ENCODE measurements at regions not wholly inside any gene's neighbourhood (a gene's known extent, or its start where the extent isn't known, plus 50 kb on each side); places are given as distances from the start of the nearest gene placed in this dataset.

DNA sequence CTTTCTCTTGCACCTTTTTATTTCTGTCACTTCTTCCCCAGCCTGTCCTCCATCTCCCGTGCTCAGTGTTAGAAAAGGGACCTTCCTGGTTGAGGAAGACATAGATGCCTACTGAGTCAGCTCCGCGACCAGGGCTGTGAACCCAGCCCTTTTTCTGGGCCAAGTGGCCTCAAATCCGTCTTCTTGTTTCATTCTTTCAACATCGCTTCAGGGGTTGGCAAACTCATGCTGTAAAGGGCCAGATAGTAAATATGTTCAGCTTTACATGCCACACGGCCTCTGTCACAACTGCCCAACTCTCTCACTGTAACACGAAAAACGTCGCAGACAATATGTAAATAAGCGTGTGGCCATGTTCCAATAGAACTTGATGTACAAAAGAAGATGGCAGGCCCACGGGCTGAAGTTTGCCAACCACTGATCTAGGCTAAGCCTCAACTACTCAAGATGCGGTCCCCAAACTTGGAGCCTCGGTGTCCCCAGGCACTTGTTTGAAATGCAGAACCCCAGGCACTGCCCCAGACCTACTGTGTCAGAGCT, 338.4 kb downstream of the MN1 start:
- DNase-seq, result no peak

DNA sequence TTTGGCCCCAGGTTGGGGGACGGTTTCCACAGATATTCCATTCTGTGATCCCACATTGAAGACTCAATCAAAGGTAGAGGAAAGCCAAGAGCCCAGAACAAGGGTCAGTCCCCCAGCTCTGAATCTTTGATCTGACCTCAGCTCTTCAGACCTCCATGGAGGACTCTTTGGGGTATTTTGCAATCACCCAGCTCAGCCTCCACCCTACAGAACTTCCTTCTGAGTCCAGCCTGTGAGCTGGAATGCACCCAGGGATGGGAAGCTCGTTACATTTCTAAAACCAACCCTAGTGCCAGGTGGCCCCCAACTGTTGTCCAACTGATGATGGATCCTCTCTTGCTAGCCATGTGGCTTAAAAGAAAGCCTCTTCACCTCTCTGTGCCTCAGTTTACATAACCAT, 335.3 kb downstream of the MN1 start:
- DNase-seq, result no peak

DNA sequence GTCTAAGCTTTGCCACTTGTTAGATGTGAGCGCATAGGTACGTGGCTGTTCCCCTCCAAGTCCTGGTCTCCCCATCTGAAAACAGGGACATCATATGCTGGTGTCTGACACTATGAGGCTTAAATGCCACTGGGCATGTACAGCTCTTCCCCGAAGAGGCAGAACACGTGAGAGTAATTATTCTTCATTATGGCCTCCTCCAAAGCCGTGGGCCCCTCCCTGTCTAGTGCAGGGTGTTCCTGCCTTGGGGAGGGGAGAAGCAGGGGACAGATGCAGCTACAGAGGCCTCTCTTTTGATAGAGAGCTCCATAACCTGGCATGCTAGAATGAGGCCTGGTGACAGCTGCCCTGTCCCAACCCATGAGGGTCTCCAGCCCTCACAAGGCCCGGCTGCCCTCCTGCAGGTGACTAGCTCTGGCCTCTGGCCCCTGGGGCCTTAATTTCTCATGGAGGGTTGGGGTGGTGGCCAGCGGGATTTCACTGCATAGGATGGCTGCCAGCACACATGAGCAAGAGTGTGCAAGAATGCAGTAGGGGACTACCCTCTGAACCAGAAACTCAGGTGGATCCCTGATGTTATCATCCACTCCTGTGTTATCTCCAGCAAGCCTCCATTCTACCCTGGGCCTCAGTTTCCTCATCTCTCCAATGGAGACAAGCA, 334.6 kb downstream of the MN1 start:
- DNase-seq, result no peak

DNA sequence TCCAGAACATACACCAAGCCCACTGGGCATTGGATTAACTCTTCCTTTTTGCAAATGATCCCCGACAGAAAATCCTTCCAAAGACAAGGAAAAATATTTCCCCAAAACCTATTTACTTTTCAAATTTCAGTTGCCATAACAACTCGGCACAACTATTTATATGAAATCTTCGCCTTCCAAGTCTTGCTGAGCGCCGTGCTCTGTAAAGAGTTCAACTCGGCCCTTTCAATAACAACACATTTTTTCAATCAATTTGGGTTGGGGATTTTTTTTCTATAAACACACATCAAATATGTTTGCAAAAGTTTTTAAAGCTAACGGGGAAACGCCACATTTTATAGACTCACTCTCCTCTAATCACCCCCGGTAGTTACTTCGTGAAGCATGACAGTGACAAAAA, 333.8 kb downstream of the MN1 start:
- no peak for DNase-seq

DNA sequence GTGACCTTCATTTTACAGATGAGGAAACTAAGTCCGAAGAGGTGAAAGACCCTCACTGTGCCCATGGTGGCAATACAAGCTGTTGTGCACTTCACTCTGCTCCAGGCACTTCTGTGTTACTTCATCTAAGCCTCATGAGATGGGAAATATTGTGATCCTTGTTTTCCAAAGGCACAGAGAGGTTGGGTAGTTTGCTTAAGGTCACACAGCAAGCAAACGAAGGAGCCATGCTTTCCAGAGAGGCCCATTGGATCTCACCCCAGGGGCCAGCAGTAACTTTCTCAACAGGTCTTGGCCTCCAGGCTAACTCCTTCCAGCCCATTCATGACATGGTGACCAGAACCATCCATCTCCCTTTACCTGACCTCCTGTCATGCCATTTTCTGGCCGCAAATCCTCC, 332.8 kb downstream of the MN1 start:
- DNase-seq, result no peak

DNA sequence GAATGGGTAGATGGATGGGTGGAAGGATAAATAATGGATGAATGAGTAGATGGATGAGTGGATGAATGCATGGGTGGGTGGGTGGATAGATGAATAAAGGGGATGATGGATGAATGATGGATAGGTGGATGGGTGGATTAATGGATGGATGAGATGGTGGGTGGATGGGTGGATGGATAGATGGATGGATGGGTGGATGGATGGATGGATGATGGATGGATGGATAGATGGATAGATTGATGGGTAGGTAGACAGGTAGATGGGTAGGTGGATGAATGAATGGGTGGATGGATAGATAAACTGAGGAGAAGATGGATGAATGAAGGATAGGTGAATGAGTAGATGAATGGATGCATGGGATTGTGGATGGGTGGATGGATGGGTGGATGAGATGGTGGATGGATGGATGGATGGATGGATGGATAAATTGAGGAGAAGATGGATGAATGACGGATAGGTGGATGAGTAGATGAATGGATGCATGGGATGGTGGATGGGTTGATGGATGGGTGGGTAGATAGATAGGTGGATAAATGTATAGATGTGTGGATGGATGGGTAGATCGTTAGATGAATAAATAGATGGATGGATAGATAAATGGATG, 331.3 kb downstream of the MN1 start:
- DNase-seq, result no peak

DNA sequence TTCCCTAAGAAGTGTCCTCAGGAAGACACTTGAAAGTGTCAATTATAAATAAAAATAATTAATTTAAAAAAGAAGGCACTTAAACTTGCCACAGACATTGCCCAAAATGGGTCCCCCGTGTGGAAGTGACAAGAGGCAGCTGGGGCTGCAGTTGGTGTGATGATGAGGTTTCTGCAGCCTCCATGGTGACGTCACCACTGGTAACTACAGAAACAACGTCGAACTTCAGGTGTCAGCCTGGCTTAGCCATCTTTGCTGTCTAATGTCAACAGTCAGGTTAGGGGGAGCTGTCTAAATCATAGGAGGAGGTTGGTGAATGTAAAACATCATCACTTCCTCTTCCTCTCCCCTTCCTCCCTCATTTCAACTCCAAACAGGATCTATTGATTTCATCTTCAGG, 328.6 kb downstream of the MN1 start:
- no peak for DNase-seq

DNA sequence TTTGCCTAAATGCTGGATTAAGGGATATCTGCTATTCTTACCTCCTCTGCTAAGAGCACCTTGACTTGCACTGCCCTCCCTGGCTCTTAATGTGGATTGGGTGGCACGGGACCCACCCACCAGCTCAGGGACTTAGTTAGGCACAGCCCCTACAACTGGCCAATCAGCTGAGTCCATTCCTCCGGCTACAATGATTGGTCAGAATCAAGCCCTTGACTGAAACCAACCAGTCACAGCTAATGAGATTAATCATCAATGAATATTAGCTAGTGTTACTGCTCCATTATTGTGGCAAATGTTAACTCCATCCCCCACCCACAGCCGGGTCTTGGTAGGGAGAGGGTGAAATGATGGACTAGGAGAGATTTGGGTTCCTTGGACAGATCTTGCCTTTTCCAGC, 328.0 kb downstream of the MN1 start:
- DNase-seq, result no peak

DNA sequence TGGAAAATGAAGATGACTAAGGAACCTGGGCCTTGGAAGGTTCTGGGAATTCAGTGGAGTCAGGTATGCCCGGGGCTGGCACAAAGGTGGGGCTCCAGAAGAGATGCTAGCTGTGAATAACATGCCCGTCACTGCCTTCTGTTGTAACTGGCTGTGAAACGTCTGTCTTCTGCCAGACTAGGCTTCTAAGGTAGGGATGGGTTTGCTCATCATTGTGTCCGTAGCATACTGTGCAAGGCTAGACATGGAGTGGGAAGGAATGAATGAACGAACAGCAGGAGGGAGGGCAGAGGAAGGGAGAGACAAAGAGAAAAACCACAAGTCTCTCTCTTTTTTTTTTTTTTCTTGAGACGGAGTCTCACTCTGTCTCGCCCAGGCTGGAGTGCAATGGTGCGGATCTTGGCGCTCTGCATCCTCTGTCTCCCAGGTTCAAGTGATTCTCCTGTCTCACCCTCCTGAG, 327.4 kb downstream of the MN1 start:
- DNase-seq, result no peak

DNA sequence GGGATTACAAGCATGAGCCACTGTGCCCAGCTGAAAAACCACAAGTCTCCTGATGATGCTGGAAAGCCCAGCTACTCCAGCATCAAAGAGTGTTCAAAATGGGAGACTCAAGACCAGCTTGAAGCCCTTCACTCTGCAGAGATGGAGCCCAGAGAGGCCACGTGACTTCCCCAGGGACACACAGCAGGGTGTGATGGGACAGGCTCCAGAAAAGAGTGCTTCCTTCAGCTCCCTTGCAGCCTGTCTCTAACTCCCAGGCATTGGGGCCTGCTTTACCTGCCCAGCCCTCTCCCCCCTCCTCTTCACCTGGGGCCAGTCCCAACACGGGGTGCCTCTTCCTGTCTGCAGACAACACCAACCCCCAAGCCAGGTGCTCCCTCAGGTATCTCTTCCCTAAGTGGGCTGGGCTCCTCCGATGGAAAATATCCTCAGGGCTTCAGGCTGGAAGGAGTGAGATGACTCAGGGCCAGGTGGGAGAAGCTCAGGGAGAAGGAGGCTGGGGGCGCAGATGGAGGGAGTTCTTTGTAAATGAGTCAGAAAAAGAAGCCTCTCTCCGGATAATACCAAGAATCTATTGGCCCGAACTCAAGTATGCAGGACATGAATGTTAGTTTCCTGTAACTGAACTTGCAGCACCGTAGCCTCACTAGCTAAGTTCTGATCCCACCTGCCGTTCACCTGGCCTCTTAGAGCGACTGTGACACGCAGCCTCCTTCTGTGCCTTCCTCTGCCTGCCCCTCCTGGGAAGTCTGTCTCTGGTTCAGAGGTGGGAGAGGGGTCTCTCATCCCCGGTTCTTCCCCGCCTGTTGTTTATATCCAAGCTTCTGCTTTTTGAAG, 326.6 kb downstream of the MN1 start:
- DNase-seq, result no peak

DNA sequence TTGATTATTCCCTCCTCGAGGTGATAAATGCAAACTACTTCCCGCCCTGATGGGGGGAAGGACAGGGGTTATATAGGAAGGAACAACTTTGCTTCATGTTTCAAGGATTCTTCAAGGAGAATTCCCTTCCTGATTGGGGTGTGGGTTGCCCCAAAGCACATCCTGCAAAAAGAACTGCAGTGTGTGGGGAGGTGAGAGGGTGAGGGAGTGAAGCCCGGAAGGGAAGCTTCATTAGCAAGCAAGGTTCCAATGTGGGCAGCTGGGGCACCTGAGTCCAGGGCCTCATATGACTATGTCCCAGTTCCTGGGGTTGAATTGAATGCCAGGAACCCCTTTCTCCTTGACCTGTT, 326.0 kb downstream of the MN1 start:
- no peak for DNase-seq

DNA sequence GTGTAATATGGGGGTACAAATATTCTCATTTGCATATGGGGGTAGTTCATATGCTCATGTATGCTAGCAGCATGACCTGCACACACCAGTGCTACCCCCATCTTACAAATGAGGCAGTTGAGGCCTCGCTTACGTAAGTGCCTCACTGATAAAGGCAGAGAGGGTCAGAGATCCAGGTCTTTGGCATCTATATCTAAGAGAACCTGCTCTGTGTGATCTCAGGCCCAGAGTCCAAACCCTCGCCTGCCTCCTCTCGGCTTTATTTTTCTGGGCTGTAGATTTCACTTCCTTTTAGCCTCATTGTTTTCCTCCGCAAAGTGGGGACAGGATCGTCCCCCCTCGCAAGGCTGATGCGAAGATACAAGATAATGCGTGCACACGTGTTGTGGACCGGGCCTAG, 325.2 kb downstream of the MN1 start:
- no peak for DNase-seq

DNA sequence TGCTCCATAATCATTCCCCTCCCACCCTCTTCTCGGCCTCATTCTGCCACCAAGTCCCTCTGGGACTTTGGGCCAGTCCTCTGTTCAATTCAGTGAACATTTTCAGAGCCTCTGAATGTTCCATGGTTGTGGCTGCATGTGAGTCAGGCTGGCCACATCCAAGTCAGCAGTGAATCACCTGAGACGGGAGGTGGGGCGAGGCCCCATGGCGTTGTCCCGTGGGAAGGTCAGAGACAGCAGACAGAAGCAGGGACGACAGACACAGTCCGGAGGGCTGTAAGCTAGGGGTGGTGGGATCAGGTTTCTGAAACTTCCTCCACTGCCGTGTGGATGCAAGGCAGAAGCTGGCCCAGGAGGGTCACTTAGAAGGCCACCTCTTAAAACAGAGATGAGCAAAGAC, 324.8 kb downstream of the MN1 start:
- no peak for DNase-seq

DNA sequence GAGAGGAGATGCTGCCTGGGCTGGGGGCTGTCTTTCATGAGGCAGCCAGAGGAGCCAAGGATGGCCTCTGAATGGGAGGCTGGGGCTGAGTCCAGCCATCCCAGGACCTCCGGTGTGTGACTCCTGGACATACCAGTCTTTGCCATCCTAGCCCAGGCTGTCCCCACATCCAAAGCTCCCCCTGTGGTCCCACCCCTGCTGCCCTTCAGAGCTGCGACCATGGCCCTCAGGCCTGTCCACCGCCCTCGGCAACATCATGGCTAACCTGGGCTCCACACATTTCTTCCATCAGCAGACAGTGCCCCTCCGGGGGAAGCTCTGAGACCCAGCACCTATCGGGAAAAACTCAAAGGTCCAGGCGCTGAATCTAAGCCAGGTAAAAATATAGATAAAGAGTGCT, 324.4 kb downstream of the MN1 start:
- DNase-seq, result no peak

DNA sequence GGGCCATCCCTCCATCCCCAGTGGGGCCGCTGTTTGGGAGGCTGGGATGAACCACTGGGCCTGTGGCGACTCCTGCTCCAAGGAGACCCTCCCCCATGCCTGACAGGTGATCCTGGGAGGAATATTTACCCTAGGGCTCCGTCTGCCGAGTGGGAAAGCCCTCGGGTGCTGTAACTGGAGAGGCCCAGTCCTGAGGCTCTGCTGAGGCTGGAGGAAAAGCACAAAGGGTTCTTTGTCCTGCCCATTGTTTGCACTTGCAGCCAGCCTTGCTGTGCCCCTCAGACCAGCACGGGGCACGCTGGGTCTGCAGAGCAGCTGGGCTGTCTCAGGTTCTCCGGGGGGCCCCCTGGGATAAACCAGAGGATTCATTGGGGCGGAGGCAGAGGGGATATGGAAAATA, 321.1 kb downstream of the MN1 start:
- no peak for DNase-seq

DNA sequence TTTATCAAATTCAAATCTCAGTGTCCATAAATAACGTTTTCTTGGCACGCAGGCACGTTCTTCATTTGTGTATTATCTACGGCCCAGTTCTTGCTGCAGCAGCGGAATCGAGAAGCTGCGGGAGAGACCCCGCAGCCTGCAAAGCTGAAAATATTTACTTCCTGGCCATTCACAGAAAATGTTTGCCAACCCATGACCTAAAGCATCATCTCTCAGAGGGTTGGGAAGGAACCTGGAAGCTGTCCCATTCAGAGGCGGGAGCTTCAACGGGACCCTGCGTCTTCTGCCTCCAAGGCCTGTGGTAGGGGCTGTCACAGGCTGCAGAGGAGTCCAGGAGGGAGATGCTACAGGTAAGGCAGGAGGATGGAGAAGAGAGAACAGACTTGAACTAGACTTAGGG, 319.2 kb downstream of the MN1 start:
- no peak for DNase-seq

DNA sequence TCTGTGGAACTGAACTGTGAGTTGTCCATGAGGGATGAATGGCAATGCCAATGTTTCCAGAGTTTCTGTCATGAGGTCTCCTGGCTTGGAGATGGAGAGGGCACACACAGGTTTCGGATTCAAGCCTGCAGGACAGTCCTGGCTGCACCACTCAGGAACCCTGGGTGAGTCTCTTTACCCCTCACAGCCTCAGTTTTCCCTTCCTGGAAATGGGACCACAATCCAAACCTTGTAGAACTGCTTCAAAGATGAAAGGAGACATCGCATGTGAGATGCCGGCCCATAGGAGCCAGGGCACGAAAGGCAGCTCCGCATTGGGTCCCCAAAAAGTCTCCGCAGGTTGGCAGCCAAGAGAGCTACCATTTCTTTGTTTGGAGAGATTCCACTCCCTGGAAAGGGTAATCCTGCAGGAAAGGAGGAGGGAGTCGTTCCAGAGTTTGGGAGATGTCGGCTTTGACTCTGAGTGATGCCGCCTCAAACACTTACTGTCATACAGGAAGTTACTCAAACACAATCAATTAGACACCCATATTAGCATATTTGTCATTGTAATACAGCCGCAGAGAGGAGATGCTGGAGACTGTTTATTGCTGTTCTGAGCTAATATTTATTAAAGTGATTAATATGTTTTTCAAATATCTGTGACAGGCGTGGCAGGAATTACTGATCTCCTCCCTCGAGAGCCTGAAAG, 318.3 kb downstream of the MN1 start:
- no peak for DNase-seq

DNA sequence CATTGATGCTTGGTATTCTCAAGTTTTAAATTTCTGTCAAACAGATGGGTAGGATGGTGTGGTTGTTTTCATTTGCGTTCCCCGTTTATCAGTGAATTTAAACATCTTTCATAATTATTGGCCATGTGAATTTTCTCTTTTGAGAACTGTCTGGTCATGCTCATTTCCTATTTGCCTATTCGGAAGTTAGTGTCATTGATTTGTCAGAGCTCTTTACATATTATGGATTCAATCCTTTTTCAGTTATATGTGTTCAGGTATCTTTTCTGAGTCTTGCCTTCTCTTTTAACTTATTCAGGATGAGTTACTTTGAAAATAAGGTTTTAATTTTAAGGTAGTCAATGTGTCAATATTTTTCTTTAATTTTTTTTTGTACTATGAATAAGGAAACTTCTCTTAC, 315.7 kb downstream of the MN1 start:
- DNase-seq, result no peak

DNA sequence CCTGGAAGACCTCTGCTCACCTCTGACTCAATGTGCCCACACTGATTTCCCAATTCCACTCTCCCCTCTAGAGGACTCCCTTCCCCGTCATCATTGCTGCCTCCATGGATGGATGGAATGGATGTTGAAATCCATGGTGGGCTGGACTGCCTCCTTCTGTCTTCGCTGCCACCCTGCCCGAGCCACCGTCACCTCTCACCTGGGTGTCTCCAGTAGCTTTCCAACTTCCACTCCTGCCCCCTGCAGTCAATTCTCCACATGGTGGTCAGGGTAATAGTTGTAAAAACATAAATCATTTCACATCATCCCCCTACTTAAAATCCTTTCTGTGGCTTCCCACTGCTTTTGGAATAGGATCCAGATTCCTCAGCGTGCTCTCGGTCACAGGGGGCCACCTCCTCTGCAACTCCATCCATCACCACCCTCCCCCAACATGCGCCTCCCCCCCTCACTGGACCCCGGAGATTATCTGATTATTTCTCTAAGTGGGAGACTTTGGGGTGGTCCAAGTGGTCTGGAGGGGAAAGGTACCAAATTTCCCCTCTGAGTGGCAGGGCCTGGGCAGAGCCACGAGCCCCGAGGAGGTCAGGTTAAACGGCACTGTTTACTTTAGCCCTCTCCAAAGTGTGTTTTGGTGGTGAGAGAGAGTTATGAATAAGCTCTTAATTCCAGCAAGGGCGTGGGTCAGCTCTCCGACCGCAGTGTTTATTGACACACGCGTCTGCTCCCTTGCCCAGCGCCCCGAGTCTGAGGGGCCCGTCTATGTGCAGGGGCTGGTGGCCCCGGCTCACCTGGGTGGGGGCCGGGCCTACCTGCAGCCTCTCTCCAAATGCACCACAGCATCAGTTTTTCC, 313.7 kb downstream of the MN1 start:
- DNase-seq, result no peak

DNA sequence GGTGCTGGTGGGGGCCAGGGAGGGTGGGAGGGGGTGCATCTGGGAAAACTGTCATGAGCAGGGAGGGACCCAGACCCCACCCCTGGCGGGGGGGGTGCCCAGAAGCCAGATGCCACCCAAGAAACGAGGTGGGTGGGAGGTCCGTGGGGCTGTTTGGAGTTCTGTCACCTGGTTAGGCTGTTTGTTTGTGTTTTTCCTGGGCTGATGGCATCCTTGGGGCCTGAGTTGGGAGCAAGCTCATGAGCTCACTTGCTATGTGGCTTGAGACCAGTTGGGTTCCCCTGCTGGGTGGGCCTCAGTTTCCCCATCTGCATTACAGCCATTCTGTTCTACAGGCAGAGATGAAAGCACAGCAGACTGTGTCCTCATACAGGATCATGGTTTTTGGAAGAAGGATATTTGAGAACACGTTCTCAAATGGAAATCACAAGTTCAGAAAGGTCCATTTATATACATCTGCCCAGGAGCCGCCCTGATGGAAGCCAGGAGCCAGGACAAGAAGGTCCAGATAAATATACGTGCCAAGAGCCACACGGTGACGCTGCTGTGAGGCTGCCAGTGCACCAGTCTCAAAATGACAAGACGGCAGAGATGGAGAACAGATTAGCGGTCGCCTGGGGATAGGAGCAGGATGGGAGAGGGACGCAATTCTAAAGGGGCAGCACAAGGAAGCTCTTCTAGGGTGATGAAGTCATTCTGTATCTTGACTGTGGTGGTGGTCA, 312.9 kb downstream of the MN1 start:
- DNase-seq, result no peak

DNA sequence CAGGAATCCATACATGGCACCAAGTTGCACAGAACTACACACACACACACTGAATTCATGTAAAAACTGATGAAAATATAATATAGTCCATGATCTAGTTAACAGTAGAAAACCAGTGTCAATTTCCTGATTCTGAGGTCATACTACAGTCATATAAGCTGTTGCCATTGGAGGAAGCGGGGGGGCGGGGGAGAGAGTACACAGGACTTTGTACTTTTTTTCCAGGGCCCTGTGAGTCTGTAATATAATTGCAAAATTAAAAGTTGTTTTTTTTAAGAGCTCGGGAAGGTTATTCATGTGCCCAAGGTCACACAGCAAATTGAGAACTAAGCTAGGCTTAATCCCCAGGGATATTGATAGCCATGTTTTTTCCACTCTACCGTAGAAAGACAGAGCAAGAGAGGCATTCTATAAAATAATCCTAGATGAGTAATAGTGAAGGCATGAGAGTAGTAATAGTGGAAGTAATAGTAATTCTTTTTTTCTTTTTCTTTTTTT, 312.3 kb downstream of the MN1 start:
- DNase-seq, result no peak

DNA sequence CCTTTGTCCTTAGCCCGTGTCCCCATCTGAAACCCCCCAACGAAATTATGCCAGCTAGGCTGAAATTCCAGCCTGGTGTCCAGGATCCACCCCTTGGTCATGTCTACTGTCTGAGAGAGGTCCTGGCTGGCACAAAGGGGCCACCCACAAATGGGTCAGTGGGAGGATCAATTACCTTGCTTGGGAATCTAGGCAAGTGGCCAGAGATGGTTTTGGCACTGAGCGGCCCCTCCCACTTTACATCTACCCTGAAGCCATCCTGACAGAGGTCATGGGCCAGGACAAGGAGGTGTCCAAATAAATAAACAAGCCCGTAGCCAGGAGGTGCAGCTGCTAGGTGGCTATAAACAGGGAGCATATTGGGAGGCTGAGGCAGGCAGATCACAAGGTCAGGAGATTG, 311.5 kb downstream of the MN1 start:
- DNase-seq, result no peak
